Stimulated activated effector memory CD8-positive, alpha-beta T cell treated with anti-CD3 and anti-CD28 coated beads, Interleukin-12 subunit alpha, Interleukin-12 subunit beta, amount 100 ng/mL, for 72 hours (primary cell): ENCODE measurements at regions not wholly inside any gene's neighbourhood (a gene's known extent, or its start where the extent isn't known, plus 50 kb on each side); places are given as distances from the start of the nearest gene placed in this dataset.

Experiments used
- ATAC-seq: fragments of 150-1000 bp; cut with Tn5 transposase; 2 replicates; pipeline ENCODE4 v1.10.0; 2021
- DNase-seq, 2 donors: peaks; one replicate each; pipeline ENCODE4 v3.0.0; 2021 to 2022; ENCODE audit warnings: low spot score in 2 of 2
- H3K27ac Mint-ChIP-seq: one replicate; pipeline ENCODE4 v1.8.0; 2022; ENCODE audit warnings: mild to moderate bottlenecking, mixed read lengths
- H3K36me3 Mint-ChIP-seq: one replicate; pipeline ENCODE4 v1.8.0; 2022; ENCODE audit warnings: mild to moderate bottlenecking, mixed read lengths
- H3K4me1 Mint-ChIP-seq: one replicate; pipeline ENCODE4 v1.8.0; 2022; ENCODE audit warnings: mixed read lengths
- H3K4me3 Mint-ChIP-seq: one replicate; pipeline ENCODE4 v1.8.0; 2022; ENCODE audit warnings: mild to moderate bottlenecking, mixed read lengths
- H3K9me3 Mint-ChIP-seq: one replicate; pipeline ENCODE4 v1.8.0; 2022; ENCODE audit warnings: mixed read lengths

DNA sequence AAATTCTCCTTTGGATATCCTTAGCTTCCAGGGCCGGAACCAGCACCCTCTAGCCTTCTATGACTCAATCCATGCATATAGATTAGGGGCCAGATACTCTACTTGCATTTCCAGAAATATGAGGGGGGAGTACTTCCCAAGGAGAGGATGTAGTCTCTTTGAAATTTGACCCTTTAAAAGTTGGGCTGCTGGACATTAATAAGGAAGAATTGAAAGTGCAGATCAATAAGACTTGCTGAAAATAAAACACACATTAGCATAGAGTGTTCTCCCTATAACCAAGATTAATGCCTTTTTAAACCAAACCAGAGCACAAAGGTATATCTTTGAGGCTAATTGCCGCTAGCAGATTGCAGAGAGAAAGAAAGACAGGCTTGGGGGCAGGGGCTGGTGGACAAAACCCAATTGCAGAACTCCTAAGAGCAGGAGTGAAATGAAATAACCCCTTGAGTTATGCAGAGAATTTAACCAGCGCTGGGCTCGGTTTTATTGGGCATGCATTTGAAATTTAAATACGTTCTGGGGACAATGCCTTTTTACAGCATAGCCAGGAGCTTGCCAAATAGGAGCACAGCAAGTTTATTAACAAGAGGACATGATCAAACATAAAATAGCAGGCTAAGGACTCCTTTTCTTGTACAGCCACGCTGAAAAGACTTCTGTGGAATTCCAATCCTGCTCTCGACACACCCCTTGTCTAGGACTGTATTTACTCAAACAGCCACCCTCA is 108.2 kb upstream of the SALL4 start:
- no peaks in the 10 kb centered on the region for H3K4me1 Mint-ChIP-seq
- ATAC-seq (no peak), DNase-seq (no peak)

GRCh38 chr20:51906679-51907078 is 104.4 kb upstream of the SALL4 start:
- ATAC-seq (no peak), DNase-seq (no peak)
- Mint-ChIP-seq H3K36me3 (no peaks in the 10 kb centered on the region), H3K4me3 (no peak overlapping the region), H3K9me3 (no peaks in the 10 kb centered on the region), H3K4me1 (no peaks in the 10 kb centered on the region), H3K27ac (no peak overlapping the region)

More for the DNA sequence above, 108.2 kb upstream of the SALL4 start:
- Mint-ChIP-seq H3K9me3 (no peaks in the 10 kb centered on the region), H3K27ac (no peak overlapping the region), H3K36me3 (no peaks in the 10 kb centered on the region), H3K4me3 (no peak overlapping the region)

- no peak overlapping the region for H3K27ac Mint-ChIP-seq
- ATAC-seq: no peak
- no peaks in the 10 kb centered on the region for H3K9me3 Mint-ChIP-seq
- no peak for DNase-seq
- H3K36me3 Mint-ChIP-seq: no peaks in the 10 kb centered on the region
- no peak overlapping the region for H3K4me3 Mint-ChIP-seq
- H3K4me1 Mint-ChIP-seq: no peaks in the 10 kb centered on the region
Observed at GRCh38 chr20:51906049-51906448, 103.7 kb upstream of the SALL4 start.

GRCh38 chr20:51902933-51903332 is 100.6 kb upstream of the SALL4 start:
- ATAC-seq (no peak), DNase-seq (no peak)
- no peaks in the 10 kb centered on the region for H3K9me3 Mint-ChIP-seq
- H3K36me3 Mint-ChIP-seq: no peaks in the 10 kb centered on the region
- H3K4me3 Mint-ChIP-seq: no peak overlapping the region
- H3K4me1 Mint-ChIP-seq: no peaks in the 10 kb centered on the region
- no peak overlapping the region for H3K27ac Mint-ChIP-seq

DNA sequence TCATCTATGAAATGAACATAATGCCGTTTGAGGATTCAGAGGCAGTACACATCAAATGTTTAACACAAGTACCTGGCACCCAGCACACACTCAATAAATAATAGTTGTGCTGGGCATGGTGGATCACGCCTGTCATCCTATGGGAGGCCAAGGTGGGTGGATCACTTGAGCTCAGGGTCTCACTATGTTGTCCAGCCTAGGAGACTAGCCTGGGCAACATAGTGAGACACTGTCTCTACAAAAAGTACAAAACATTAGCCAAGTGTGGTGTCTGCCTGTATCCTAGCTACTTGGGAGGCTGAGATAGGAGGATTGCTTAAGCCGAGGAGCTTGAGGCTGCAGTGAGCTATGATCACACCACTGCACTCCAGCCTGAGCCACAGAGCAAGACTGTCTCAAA is 98.1 kb upstream of the SALL4 start:
- Mint-ChIP-seq H3K27ac (no peak overlapping the region), H3K4me1 (no peaks in the 10 kb centered on the region), H3K4me3 (no peak overlapping the region), H3K9me3 (no peaks in the 10 kb centered on the region), H3K36me3 (no peaks in the 10 kb centered on the region)
- ATAC-seq (no peak), DNase-seq (no peak)

GRCh38 chr20:51899674-51900073 is 97.4 kb upstream of the SALL4 start:
- H3K4me3 Mint-ChIP-seq: no peak overlapping the region
- H3K9me3 Mint-ChIP-seq: no peaks in the 10 kb centered on the region
- ATAC-seq (no peak), DNase-seq (no peak)
- no peaks in the 10 kb centered on the region for H3K36me3 Mint-ChIP-seq
- H3K27ac Mint-ChIP-seq: no peak overlapping the region
- H3K4me1 Mint-ChIP-seq: no peaks in the 10 kb centered on the region

GRCh38 chr20:51898788-51899187 is 96.5 kb upstream of the SALL4 start:
- Mint-ChIP-seq H3K27ac (no peak overlapping the region), H3K4me1 (no peaks in the 10 kb centered on the region), H3K9me3 (no peaks in the 10 kb centered on the region), H3K36me3 (no peaks in the 10 kb centered on the region), H3K4me3 (no peak overlapping the region)
- ATAC-seq (no peak), DNase-seq (no peak)

DNA sequence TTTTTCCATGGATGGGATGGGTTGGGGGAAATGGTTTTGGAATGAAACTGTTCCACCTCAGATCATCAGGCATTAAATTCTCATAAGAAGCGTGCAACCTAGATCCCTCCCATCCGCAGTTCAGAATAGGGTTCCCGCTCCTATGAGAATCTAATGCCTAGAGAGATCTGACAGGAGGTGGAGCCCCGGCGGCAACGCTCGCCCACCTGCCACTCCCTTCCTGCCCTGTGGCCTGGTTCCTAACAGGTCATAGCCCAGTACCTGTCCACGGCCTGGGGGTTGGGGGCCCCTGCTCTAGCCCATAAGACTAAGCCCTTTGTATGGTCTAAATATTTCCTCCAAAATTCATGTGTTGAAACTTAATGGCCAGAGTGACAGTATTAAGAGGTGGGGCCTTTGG is 92.3 kb upstream of the SALL4 start:
- DNase-seq (no peak), ATAC-seq (no peak)
- Mint-ChIP-seq H3K27ac (no peak overlapping the region), H3K4me1 (no peaks in the 10 kb centered on the region), H3K9me3 (no peaks in the 10 kb centered on the region), H3K36me3 (no peaks in the 10 kb centered on the region), H3K4me3 (no peak overlapping the region)

DNA sequence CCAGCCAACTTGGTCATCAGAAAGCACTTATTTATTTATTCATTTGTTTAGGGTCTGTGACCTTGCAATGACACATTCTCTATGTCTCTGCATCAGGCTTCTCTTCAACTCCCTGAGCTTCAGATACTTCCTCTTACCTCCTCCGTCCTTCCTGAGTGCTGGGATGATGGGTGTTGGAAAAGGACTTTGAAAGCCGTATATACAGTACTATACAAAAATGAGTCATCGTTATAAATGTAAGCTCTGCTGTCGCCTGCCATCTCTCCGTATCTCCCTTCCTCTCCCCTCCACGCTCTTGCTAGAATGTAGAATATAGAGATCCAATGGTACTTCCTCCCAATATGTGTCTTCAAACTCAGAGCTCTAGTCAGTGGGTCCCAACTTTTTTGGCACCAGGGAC is 91.9 kb upstream of the SALL4 start:
- H3K36me3 Mint-ChIP-seq: no peaks in the 10 kb centered on the region
- no peaks in the 10 kb centered on the region for H3K9me3 Mint-ChIP-seq
- no peak for ATAC-seq
- H3K4me1 Mint-ChIP-seq: no peaks in the 10 kb centered on the region
- no peak for DNase-seq
- H3K27ac Mint-ChIP-seq: no peak overlapping the region
- H3K4me3 Mint-ChIP-seq: no peak overlapping the region

DNA sequence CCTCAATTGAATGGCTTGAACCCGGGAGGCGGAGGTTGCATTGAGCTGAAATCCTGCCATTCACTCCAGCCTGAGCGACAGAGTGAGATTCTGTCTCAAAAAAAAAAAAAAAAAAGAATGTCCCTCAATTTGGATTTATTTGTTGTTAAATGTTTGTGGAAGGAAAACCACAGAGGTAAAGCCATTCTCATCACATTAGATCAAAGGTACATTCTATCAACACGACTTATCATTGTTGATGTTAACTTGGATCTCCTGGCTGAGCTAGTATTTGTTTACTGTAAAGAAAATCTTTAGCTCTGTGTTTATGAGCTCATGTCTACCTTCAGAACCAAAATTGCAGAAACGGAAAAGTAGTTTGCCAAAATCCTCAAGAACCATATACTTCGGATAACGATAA is 91.4 kb upstream of the SALL4 start:
- Mint-ChIP-seq H3K36me3 (no peaks in the 10 kb centered on the region), H3K27ac (no peak overlapping the region), H3K9me3 (no peaks in the 10 kb centered on the region), H3K4me3 (no peak overlapping the region), H3K4me1 (no peaks in the 10 kb centered on the region)
- DNase-seq (no peak), ATAC-seq (no peak)

DNA sequence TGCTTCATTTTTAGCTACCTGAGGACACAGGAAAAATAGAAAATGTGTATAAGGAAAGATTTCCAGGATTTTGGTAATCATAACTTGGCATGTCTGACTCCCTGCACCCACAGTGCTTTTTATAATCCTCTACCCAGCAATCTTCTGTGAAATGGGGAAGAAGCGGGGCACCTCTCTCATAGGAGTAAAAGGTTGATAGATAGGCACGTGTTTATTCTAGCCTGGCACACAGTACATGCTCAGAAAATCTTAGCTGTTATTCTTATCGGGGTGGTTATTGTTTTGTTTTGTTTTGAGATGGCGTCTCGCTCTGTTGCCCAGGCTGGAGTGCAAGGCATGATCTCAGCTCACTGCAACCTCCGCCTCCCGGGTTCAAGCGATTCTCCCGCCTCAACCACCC is 87.7 kb upstream of the SALL4 start:
- H3K36me3 Mint-ChIP-seq: no peaks in the 10 kb centered on the region
- ATAC-seq: no peak
- H3K4me1 Mint-ChIP-seq: no peaks in the 10 kb centered on the region
- H3K27ac Mint-ChIP-seq: no peak overlapping the region
- DNase-seq: no peak
- no peak overlapping the region for H3K4me3 Mint-ChIP-seq
- H3K9me3 Mint-ChIP-seq: no peaks in the 10 kb centered on the region

DNA sequence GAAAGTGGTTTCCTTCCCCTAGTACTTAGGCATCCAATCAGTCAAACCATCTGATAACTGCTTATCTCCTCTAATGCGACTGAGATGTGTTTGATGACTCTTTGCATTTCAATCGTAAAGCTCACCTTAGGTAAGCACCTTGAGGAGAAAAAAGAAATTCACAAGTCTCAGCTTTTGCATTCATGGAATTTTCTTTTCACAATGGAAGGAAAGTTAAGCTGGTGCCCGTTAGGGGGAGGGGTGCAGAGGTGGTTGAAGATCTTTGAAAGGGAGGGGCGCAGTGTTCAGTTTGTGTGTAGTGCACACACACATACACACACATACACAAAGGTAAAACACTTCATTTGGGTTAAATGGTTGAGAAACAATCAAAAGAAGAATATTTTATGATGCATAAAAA is 87.1 kb upstream of the SALL4 start:
- Mint-ChIP-seq H3K36me3 (no peaks in the 10 kb centered on the region), H3K9me3 (no peaks in the 10 kb centered on the region), H3K27ac (no peak overlapping the region), H3K4me3 (no peak overlapping the region), H3K4me1 (no peaks in the 10 kb centered on the region)
- DNase-seq: no peak
- ATAC-seq: no peak

GRCh38 chr20:51888291-51888690 is 86.0 kb upstream of the SALL4 start:
- Mint-ChIP-seq H3K4me3 (no peak overlapping the region), H3K36me3 (no peaks in the 10 kb centered on the region), H3K9me3 (no peaks in the 10 kb centered on the region), H3K27ac (no peak overlapping the region), H3K4me1 (no peaks in the 10 kb centered on the region)
- DNase-seq: no peak
- ATAC-seq: no peak

DNA sequence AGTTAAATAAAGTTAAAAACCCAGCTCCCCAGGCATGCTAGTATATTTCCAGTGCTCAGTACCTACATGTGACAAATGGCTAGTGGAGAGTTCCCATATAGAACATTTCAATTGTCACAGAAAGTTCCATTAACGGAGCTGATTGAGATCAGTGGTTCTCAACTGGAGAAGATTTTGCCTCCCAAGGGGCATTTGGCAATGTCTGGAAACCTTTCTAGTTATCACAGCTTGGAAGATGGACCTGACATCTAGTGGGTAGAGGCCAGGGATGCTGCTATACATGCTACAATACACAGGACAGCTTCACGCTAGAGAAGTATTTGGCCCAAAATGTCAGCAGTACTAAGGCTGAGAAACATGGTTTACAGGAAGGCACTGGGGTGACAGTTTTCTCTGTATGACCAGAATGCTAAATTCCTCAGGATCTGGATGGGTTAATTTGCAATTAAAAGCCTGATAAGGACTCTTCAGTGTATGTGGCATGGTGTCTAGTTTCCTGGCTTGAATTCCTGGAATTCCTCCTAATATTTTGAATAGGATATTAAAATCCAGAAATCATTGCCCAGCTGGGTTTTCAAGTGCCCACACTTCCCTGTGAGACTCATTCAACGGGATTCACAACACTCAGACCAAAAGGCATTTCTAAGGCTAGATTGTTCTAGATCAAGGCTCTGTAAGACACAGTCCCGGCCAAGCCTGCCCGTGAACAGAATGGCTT is 84.7 kb upstream of the SALL4 start:
- no peak for DNase-seq
- Mint-ChIP-seq H3K36me3 (no peaks in the 10 kb centered on the region), H3K27ac (no peak overlapping the region), H3K9me3 (no peaks in the 10 kb centered on the region), H3K4me3 (no peak overlapping the region), H3K4me1 (no peaks in the 10 kb centered on the region)
- ATAC-seq: no peak

- DNase-seq (no peak), ATAC-seq (no peak)
- H3K36me3 Mint-ChIP-seq: no peaks in the 10 kb centered on the region
- H3K4me3 Mint-ChIP-seq: no peak overlapping the region
- no peak overlapping the region for H3K27ac Mint-ChIP-seq
- H3K9me3 Mint-ChIP-seq: no peaks in the 10 kb centered on the region
- H3K4me1 Mint-ChIP-seq: no peaks in the 10 kb centered on the region
Observed at GRCh38 chr20:51886341-51886740, 84.0 kb upstream of the SALL4 start.

- H3K36me3 Mint-ChIP-seq: no peaks in the 10 kb centered on the region
- ATAC-seq (no peak), DNase-seq (no peak)
- H3K27ac Mint-ChIP-seq: no peak overlapping the region
- H3K4me3 Mint-ChIP-seq: no peak overlapping the region
- no peaks in the 10 kb centered on the region for H3K4me1 Mint-ChIP-seq
- H3K9me3 Mint-ChIP-seq: no peaks in the 10 kb centered on the region
Observed at GRCh38 chr20:51884561-51884960, 82.2 kb upstream of the SALL4 start.
